Epithelial cell of esophagus (primary cell): ENCODE measurements at regions not wholly inside any gene's neighbourhood (a gene's known extent, or its start where the extent isn't known, plus 50 kb on each side); places are given as distances from the start of the nearest gene placed in this dataset.

Experiments
- DNase-seq: peaks from one replicate; pipeline ENCODE4 v3.0.0; 2010; ENCODE audit warnings: low read depth
- H3K4me3 ChIP-seq: 2 replicates; pipeline ENCODE4 v1.5.1; 2011; ENCODE audit warnings: mild to moderate bottlenecking, low read length, control low read depth
- CTCF ChIP-seq: IDR thresholded peaks from 2 replicates; pipeline ENCODE4 v1.5.1; 2011; ENCODE audit warnings: low read depth, mild to moderate bottlenecking, low read length, control low read depth, inconsistent platforms; ENCODE audit not compliant: insufficient read depth; ENCODE audit errors: missing control alignments

- DNase-seq, result no peak
- TF ChIP-seq CTCF, result no peak
- H3K4me3 ChIP-seq, result no peak overlapping the region
Observed at GRCh38 chr1:17966341-17966740, 141.3 kb upstream of the IGSF21 start.

- H3K4me3 ChIP-seq, result no peak overlapping the region
- no peak for TF ChIP-seq CTCF
- no peak for DNase-seq
Observed at GRCh38 chr1:17967623-17968255, 139.9 kb upstream of the IGSF21 start.

- no peak overlapping the region for H3K4me3 ChIP-seq
Observed at GRCh38 chr1:17970757-17971156, 136.8 kb upstream of the IGSF21 start.

GRCh38 chr1:17973694-17974093 is 133.9 kb upstream of the IGSF21 start:
- H3K4me3 ChIP-seq, result no peak overlapping the region
- TF ChIP-seq CTCF, result no peak
- no peak for DNase-seq

More at GRCh38 chr1:17970757-17971156, 136.8 kb upstream of the IGSF21 start:
- DNase-seq, result no peak
- no peak for TF ChIP-seq CTCF

- no peak overlapping the region for H3K4me3 ChIP-seq
- no peak for DNase-seq
- TF ChIP-seq CTCF, result no peak
Observed at GRCh38 chr1:17976854-17977253, 130.7 kb upstream of the IGSF21 start.

- no peak overlapping the region for H3K4me3 ChIP-seq
- no peak for TF ChIP-seq CTCF
- DNase-seq, result no peak
Observed at GRCh38 chr1:17978016-17978415, 129.6 kb upstream of the IGSF21 start.

- no peak for DNase-seq
- H3K4me3 ChIP-seq, result no peak overlapping the region
- TF ChIP-seq CTCF, result no peak
Observed at GRCh38 chr1:17979815-17980214, 127.8 kb upstream of the IGSF21 start.
